Panc1 (cell line): ENCODE measurements at regions not wholly inside any gene's neighbourhood (a gene's known extent, or its start where the extent isn't known, plus 50 kb on each side); places are given as distances from the start of the nearest gene placed in this dataset.

ENCODE experiments used
- ATAC-seq: fragments of 200-7000 bp; cut with Tn5 transposase; 2 replicates; pipeline ENCODE4 v1.9.1; 2020; ENCODE audit warnings: mild to moderate bottlenecking, moderate library complexity
- BruUV-seq: library from RNA; stranded (reverse); fragments of 400-500 nt; replicated peaks from 2 replicates; lab custom pipeline; 2021; lab: Mats Ljungman, UMichigan
- CTCF ChIA-PET: fragments of 300-600 bp; sonication (Branson Sonifier 250); formaldehyde crosslinking; loops from one replicate; lab custom pipeline; 2022; ENCODE audit warnings: antibody characterized with exemption; lab: Charles Lee
- POLR2A ChIA-PET: fragments of 300-600 bp; sonication (Branson Sonifier 250); formaldehyde crosslinking; loops from one replicate; lab custom pipeline; 2022; ENCODE audit warnings: antibody characterized with exemption; lab: Charles Lee
- DNase-seq: peaks from one replicate; pipeline ENCODE4 v3.0.0-alpha.2; 2010; ENCODE audit warnings: low read depth, low spot score
- H3K27ac ChIP-seq: 2 replicates; pipeline ENCODE4 v1.5.1; 2011; ENCODE audit warnings: mild to moderate bottlenecking, low read length, inconsistent platforms
- H3K27me3 ChIP-seq: fragments of 200-500 bp; sonication (Bioruptor generic); 2 replicates; pipeline ENCODE4 v1.6.0; 2014; ENCODE audit warnings: low read length, inconsistent platforms; ENCODE audit not compliant: control insufficient read depth, insufficient read depth
- H3K36me3 ChIP-seq: fragments of 200-500 bp; sonication (Bioruptor generic); 2 replicates; pipeline ENCODE4 v1.5.1; 2014; ENCODE audit warnings: inconsistent platforms, mild to moderate bottlenecking, low read length, moderate library complexity; ENCODE audit not compliant: control insufficient read depth, insufficient read depth
- H3K4me1 ChIP-seq: 2 replicates; pipeline ENCODE4 v1.5.1; 2011; ENCODE audit warnings: inconsistent platforms, mild to moderate bottlenecking, low read length, moderate library complexity; ENCODE audit not compliant: control insufficient read depth, insufficient read depth
- H3K4me3 ChIP-seq, 2 experiments: 2 replicates each; pipeline ENCODE4 v1.5.1; 2011 to 2012; ENCODE audit warnings: low read depth in 2 of 2, low read length in 2 of 2, mild to moderate bottlenecking in 2 of 2, inconsistent platforms in 1 of 2, moderate library complexity in 1 of 2
- H3K9me3 ChIP-seq: fragments of 200-500 bp; sonication (Bioruptor generic); 2 replicates; pipeline ENCODE4 v1.5.1; 2014; ENCODE audit warnings: low read depth, mild to moderate bottlenecking, inconsistent platforms, low read length, moderate library complexity; ENCODE audit not compliant: control insufficient read depth, insufficient read depth
- POLR2AphosphoS5 ChIP-seq: IDR thresholded peaks from 2 replicates; pipeline ENCODE4 v1.6.1; 2012; ENCODE audit warnings: mild to moderate bottlenecking, low read depth, low read length, moderate library complexity
- SIN3A ChIP-seq: IDR thresholded peaks from 2 replicates; pipeline ENCODE4 v1.6.1; 2012; ENCODE audit warnings: low read depth, mild to moderate bottlenecking, low read length, moderate library complexity, borderline replicate concordance; ENCODE audit not compliant: insufficient read depth
- TCF7L2 ChIP-seq: IDR thresholded peaks from 2 replicates; pipeline ENCODE4 v1.6.1; 2011; ENCODE audit warnings: mild to moderate bottlenecking, low read depth, low read length, inconsistent platforms
- in situ Hi-C: cut with HindIII; loops from 2 replicates; pipeline ENCODE4 v1.10.0; 2016; ENCODE audit warnings: low sequenced_read_pairs, low pct_unique_long_range_greater_than_20kb
- intact Hi-C: fragments of 100-400 bp; cut with micrococcal nuclease; formaldehyde crosslinking; loops from one replicate; pipeline ENCODE4 v1.10.0; 2022; ENCODE audit not compliant: unreplicated experiment
- TF ChIP-seq, protein P1 (sequence below): fragments of 450-650 bp; IDR thresholded peaks from 2 replicates; pipeline ENCODE4 v1.5.1; 2017; ENCODE audit warnings: mild to moderate bottlenecking
- TF ChIP-seq, protein P2 (sequence below), 2 experiments: IDR thresholded peaks; 2 replicates each; pipeline ENCODE4 v1.6.1; 2011 to 2012; ENCODE audit warnings: low read depth in 2 of 2, control low read depth in 1 of 2, low read length in 1 of 2, mild to moderate bottlenecking in 1 of 2, moderate library complexity in 1 of 2; ENCODE audit not compliant: insufficient read depth in 1 of 2

DNA sequence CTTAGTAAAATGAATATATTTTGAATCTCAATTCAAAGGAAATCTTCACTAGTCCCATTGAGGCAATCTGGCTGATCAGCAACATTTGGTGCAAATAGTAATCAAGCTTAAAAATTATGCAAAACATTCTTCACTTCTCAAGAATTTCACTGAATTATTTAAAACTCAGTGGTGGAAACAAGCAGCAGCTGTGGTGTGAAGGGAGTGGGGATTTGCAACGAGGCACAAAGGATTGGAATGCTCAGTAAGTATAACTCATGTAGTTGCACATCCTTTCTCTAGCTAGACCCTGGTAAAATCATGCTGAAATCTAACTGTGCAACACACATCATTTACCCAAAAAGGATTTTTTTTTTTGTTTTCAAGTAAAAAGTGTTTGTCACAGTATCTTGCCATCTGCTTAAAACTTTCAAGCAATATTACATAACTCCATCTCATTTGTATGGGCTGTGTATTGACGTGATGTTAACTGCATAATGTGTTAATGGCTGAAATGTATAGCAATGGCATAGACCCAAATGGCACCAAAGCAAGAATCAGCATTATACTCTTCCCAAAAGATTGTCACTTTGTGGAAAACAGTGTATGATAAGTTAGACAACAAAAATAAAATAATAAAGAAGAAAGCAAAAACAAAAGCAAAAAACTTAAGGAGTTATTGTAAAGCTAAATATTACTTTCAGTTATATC is 816.6 kb downstream of the EPHA3 start:
- no peak overlapping the region for H3K4me3 ChIP-seq
- TF ChIP-seq, protein P1, sequence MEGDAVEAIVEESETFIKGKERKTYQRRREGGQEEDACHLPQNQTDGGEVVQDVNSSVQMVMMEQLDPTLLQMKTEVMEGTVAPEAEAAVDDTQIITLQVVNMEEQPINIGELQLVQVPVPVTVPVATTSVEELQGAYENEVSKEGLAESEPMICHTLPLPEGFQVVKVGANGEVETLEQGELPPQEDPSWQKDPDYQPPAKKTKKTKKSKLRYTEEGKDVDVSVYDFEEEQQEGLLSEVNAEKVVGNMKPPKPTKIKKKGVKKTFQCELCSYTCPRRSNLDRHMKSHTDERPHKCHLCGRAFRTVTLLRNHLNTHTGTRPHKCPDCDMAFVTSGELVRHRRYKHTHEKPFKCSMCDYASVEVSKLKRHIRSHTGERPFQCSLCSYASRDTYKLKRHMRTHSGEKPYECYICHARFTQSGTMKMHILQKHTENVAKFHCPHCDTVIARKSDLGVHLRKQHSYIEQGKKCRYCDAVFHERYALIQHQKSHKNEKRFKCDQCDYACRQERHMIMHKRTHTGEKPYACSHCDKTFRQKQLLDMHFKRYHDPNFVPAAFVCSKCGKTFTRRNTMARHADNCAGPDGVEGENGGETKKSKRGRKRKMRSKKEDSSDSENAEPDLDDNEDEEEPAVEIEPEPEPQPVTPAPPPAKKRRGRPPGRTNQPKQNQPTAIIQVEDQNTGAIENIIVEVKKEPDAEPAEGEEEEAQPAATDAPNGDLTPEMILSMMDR, result no peak
- TF ChIP-seq SIN3A (no peak), POLR2AphosphoS5 (no peak), TCF7L2 (no peak)
- TF ChIP-seq, protein P2, sequence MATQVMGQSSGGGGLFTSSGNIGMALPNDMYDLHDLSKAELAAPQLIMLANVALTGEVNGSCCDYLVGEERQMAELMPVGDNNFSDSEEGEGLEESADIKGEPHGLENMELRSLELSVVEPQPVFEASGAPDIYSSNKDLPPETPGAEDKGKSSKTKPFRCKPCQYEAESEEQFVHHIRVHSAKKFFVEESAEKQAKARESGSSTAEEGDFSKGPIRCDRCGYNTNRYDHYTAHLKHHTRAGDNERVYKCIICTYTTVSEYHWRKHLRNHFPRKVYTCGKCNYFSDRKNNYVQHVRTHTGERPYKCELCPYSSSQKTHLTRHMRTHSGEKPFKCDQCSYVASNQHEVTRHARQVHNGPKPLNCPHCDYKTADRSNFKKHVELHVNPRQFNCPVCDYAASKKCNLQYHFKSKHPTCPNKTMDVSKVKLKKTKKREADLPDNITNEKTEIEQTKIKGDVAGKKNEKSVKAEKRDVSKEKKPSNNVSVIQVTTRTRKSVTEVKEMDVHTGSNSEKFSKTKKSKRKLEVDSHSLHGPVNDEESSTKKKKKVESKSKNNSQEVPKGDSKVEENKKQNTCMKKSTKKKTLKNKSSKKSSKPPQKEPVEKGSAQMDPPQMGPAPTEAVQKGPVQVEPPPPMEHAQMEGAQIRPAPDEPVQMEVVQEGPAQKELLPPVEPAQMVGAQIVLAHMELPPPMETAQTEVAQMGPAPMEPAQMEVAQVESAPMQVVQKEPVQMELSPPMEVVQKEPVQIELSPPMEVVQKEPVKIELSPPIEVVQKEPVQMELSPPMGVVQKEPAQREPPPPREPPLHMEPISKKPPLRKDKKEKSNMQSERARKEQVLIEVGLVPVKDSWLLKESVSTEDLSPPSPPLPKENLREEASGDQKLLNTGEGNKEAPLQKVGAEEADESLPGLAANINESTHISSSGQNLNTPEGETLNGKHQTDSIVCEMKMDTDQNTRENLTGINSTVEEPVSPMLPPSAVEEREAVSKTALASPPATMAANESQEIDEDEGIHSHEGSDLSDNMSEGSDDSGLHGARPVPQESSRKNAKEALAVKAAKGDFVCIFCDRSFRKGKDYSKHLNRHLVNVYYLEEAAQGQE (IDR thresholded peaks at IDR 0.05; ENCODE audit: insufficient read depth in 1 of 2, low read depth in 2 of 2, low read length in 1 of 2), result no peak
- no peak for ATAC-seq
- no peak overlapping the region for H3K27ac ChIP-seq
- H3K27me3 ChIP-seq, result no peaks in the 10 kb centered on the region
- H3K36me3 ChIP-seq, result no peaks in the 10 kb centered on the region
- BruUV-seq, result no TSS peak
- intact Hi-C loops (no loop called here), in situ Hi-C loops (no loop called here)
- POLR2A ChIA-PET, result no interaction called here
- CTCF ChIA-PET, result no interaction called here
- H3K9me3 ChIP-seq, result no peaks in the 10 kb centered on the region
- no peak for DNase-seq
- H3K4me1 ChIP-seq, result no peaks in the 10 kb centered on the region

DNA sequence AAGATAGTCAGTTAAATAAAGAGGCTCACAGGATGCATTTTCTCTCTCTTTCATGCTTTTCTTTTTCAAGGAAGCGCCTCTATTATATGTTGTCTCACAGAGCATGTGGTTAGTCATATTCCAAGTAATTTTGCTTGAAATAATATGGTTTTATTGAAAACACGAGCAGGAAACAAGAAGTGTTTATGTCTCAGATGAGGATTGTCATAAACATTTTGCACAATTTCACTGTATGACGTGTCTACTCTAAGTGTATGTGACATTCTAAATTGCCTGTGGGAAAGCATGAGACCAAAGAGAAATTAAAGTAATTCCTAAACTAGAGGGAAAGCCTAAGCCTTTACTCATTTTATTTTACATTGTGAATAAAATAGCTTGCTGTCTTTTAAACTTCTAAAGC is 818.6 kb downstream of the EPHA3 start:
- H3K4me1 ChIP-seq, result no peaks in the 10 kb centered on the region
- in situ Hi-C loops (no loop called here), intact Hi-C loops (no loop called here)
- ATAC-seq (no peak), DNase-seq (no peak)
- H3K4me3 ChIP-seq, result no peak overlapping the region
- BruUV-seq, result no TSS peak
- CTCF ChIA-PET, result interaction anchor here (0.6 kb wide), 1 partner anchor 219 kb away, joined by 3 read pairs; no protein-coding TSS in a partner anchor
- H3K9me3 ChIP-seq, result no peaks in the 10 kb centered on the region
- H3K27me3 ChIP-seq, result no peaks in the 10 kb centered on the region
- H3K36me3 ChIP-seq, result no peaks in the 10 kb centered on the region
- POLR2A ChIA-PET, result no interaction called here
- TF ChIP-seq POLR2AphosphoS5 (no peak), TCF7L2 (no peak), SIN3A (no peak)
- TF ChIP-seq, protein P1, result no peak
- TF ChIP-seq, protein P2 (IDR thresholded peaks at IDR 0.05; ENCODE audit: insufficient read depth in 1 of 2, low read depth in 2 of 2, low read length in 1 of 2), result no peak
- H3K27ac ChIP-seq, result no peak overlapping the region
